ENCODE measurements at regions not wholly inside any gene's neighbourhood (a gene's known extent, or its start where the extent isn't known, plus 50 kb on each side); places are given as distances from the start of the nearest gene placed in this dataset.

- no peaks in the 10 kb centered on the region for H3K4me1 ChIP-seq
- no peaks in the 10 kb centered on the region for H3K9me3 ChIP-seq
- H3K27me3 ChIP-seq, result no peaks in the 10 kb centered on the region
- H3K27ac ChIP-seq, result no peak overlapping the region
- TF ChIP-seq POLR2A (IDR thresholded peaks at IDR 0.05), result no peak
- DNase-seq, result no peak
- no peak overlapping the region for H3K4me3 ChIP-seq
- H3K36me3 ChIP-seq, result no peaks in the 10 kb centered on the region
Observed at GRCh38 chr5:53194086-53194485, 84.5 kb upstream of the MOCS2 start.

GRCh38 chr5:53199882-53200281 is 90.3 kb upstream of the MOCS2 start:
- Histone ChIP-seq H3K4me3 (no peak overlapping the region), H3K27me3 (no peaks in the 10 kb centered on the region), H3K27ac (no peak overlapping the region), H3K36me3 (no peaks in the 10 kb centered on the region), H3K4me1 (no peaks in the 10 kb centered on the region), H3K9me3 (no peaks in the 10 kb centered on the region)
- TF ChIP-seq POLR2A (IDR thresholded peaks at IDR 0.05) (no peak), CTCF (IDR thresholded peaks at IDR 0.05) (no peak)
- no peak for DNase-seq

- no peaks in the 10 kb centered on the region for H3K9me3 ChIP-seq
- H3K27ac ChIP-seq, result no peak overlapping the region
- TF ChIP-seq CTCF (IDR thresholded peaks at IDR 0.05), result no peak
- TF ChIP-seq POLR2A (IDR thresholded peaks at IDR 0.05), result no peak
- H3K36me3 ChIP-seq, result no peaks in the 10 kb centered on the region
- no peaks in the 10 kb centered on the region for H3K27me3 ChIP-seq
- DNase-seq, result no peak
- H3K4me3 ChIP-seq, result no peak overlapping the region
- H3K4me1 ChIP-seq, result no peaks in the 10 kb centered on the region
Observed at GRCh38 chr5:53200306-53200705, 90.7 kb upstream of the MOCS2 start.

GRCh38 chr5:53201746-53202145 is 92.2 kb upstream of the MOCS2 start:
- Histone ChIP-seq H3K4me3 (no peak overlapping the region), H3K9me3 (no peaks in the 10 kb centered on the region), H3K27me3 (no peaks in the 10 kb centered on the region), H3K4me1 (no peaks in the 10 kb centered on the region), H3K36me3 (no peaks in the 10 kb centered on the region), H3K27ac (no peak overlapping the region)
- no peak for DNase-seq
- TF ChIP-seq CTCF (IDR thresholded peaks at IDR 0.05) (no peak), POLR2A (IDR thresholded peaks at IDR 0.05) (no peak)

GRCh38 chr5:53206562-53206961 is 97.0 kb upstream of the MOCS2 start:
- H3K4me1 ChIP-seq, result no peaks in the 10 kb centered on the region
- DNase-seq, result no peak
- no peak overlapping the region for H3K4me3 ChIP-seq
- no peaks in the 10 kb centered on the region for H3K36me3 ChIP-seq
- TF ChIP-seq POLR2A (IDR thresholded peaks at IDR 0.05) (no peak), CTCF (IDR thresholded peaks at IDR 0.05) (no peak)
- H3K9me3 ChIP-seq, result no peaks in the 10 kb centered on the region
- no peak overlapping the region for H3K27ac ChIP-seq
- no peaks in the 10 kb centered on the region for H3K27me3 ChIP-seq

GRCh38 chr5:53211799-53212198 is 102.2 kb upstream of the MOCS2 start:
- H3K27me3 ChIP-seq, result no peaks in the 10 kb centered on the region
- TF ChIP-seq POLR2A (IDR thresholded peaks at IDR 0.05) (no peak), CTCF (IDR thresholded peaks at IDR 0.05) (no peak)
- H3K4me3 ChIP-seq, result no peak overlapping the region
- H3K4me1 ChIP-seq, result no peaks in the 10 kb centered on the region
- H3K9me3 ChIP-seq, result no peaks in the 10 kb centered on the region
- no peak for DNase-seq
- H3K27ac ChIP-seq, result no peak overlapping the region
- H3K36me3 ChIP-seq, result no peaks in the 10 kb centered on the region

All from Peyer's patch (tissue), 4 donors.